ENCODE measurements at regions not wholly inside any gene's neighbourhood (a gene's known extent, or its start where the extent isn't known, plus 50 kb on each side); places are given as distances from the start of the nearest gene placed in this dataset.

DNA sequence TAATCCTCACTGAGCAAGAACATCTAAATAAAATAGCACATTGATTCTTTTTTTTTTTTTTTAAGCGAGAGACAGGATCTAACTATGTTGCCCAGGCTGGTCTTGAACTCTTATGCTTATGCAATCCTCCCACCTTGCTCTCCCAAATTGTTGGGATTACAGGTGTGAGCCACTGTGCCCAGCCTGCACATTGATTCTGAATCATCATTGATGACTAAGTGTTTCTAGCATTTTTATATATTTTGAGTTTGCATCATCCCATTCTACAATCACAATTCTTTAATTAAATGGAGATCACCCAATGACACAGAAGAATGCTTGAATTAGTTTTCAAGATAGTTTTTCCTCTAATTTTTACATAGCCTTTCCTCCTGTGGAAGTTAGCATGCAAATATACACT is 354.1 kb downstream of the KLF5 start:
- DNase-seq (ENCODE audit: low read depth, low spot score): no peak
- ChIA-PET CTCF (no interaction called here), POLR2A (no interaction called here)
- TF ChIP-seq, protein P1, sequence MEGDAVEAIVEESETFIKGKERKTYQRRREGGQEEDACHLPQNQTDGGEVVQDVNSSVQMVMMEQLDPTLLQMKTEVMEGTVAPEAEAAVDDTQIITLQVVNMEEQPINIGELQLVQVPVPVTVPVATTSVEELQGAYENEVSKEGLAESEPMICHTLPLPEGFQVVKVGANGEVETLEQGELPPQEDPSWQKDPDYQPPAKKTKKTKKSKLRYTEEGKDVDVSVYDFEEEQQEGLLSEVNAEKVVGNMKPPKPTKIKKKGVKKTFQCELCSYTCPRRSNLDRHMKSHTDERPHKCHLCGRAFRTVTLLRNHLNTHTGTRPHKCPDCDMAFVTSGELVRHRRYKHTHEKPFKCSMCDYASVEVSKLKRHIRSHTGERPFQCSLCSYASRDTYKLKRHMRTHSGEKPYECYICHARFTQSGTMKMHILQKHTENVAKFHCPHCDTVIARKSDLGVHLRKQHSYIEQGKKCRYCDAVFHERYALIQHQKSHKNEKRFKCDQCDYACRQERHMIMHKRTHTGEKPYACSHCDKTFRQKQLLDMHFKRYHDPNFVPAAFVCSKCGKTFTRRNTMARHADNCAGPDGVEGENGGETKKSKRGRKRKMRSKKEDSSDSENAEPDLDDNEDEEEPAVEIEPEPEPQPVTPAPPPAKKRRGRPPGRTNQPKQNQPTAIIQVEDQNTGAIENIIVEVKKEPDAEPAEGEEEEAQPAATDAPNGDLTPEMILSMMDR (IDR thresholded peaks at IDR 0.05; ENCODE audit: insufficient read depth, low read length, missing control alignments): no peak
- H3K4me3 ChIP-seq (ENCODE audit: low read depth, low read length): no peak overlapping the region

- ChIA-PET POLR2A (no interaction called here), CTCF (no interaction called here)
- DNase-seq (ENCODE audit: low read depth, low spot score): no peak
- no peak overlapping the region for H3K4me3 ChIP-seq (ENCODE audit: low read depth, low read length)
- TF ChIP-seq, protein P1 (IDR thresholded peaks at IDR 0.05; ENCODE audit: insufficient read depth, low read length, missing control alignments): no peak
Observed at GRCh38 chr13:73411067-73411809, 352.4 kb downstream of the KLF5 start.

GRCh38 chr13:73406454-73406853 is 347.6 kb downstream of the KLF5 start:
- TF ChIP-seq, protein P1 (IDR thresholded peaks at IDR 0.05; ENCODE audit: insufficient read depth, low read length, missing control alignments): no peak
- POLR2A ChIA-PET: no interaction called here
- CTCF ChIA-PET: no interaction called here

DNA sequence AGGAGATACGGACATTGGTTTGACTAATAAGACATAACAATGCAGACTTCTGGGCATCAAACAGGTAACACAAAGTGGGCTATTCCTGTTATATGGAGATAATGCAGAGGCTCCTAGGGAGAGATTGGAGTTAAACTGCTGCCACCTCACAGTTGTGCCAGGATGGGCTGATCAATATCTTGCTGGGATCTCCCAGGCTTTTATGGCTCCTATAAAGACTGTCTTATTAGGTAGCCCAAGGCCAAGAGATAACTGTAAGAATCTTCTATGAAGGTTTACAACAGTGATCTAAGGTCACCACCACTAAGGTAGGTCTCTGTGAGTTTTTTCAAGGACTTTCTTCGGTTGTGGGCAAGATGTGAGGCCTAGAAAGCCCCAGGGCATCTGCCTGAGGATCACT is 345.8 kb downstream of the KLF5 start:
- TF ChIP-seq, protein P1 (IDR thresholded peaks at IDR 0.05; ENCODE audit: insufficient read depth, low read length, missing control alignments): no peak
- CTCF ChIA-PET: no interaction called here
- H3K4me3 ChIP-seq (ENCODE audit: low read depth, low read length): no peak overlapping the region
- POLR2A ChIA-PET: no interaction called here
- DNase-seq (ENCODE audit: low read depth, low spot score): no peak

More at GRCh38 chr13:73406454-73406853, 347.6 kb downstream of the KLF5 start:
- no peak for DNase-seq (ENCODE audit: low read depth, low spot score)
- H3K4me3 ChIP-seq (ENCODE audit: low read depth, low read length): no peak overlapping the region

GRCh38 chr13:73403355-73404120 is 344.7 kb downstream of the KLF5 start:
- CTCF ChIA-PET: no interaction called here
- POLR2A ChIA-PET: no interaction called here
- TF ChIP-seq, protein P1 (IDR thresholded peaks at IDR 0.05; ENCODE audit: insufficient read depth, low read length, missing control alignments): no peak
- H3K4me3 ChIP-seq (ENCODE audit: low read depth, low read length): no peak overlapping the region
- no peak for DNase-seq (ENCODE audit: low read depth, low spot score)

DNA sequence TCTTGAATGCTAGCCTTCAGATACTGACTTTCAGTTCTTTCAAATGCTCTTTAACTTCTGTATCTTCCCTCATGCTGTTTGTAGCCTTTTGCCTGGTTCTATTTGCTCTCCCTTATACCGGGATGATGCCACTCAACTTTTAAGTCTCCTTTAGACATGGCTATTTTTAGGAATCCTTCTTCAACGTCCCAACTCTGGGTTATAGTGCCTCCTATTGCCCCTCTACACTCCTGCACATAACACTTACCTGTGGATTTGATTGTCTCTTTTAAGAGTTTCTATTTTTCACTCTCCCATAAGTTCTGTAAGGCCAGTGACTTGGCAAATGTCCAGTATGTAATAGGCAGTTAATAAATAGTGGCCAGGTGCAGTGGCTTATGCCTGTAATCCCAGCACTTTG is 343.0 kb downstream of the KLF5 start:
- DNase-seq (ENCODE audit: low read depth, low spot score): no peak
- no peak overlapping the region for H3K4me3 ChIP-seq (ENCODE audit: low read depth, low read length)
- CTCF ChIA-PET: no interaction called here
- TF ChIP-seq, protein P1 (IDR thresholded peaks at IDR 0.05; ENCODE audit: insufficient read depth, low read length, missing control alignments): no peak
- POLR2A ChIA-PET: no interaction called here
